Fibroblast of lung (primary cell): ENCODE measurements at regions not wholly inside any gene's neighbourhood (a gene's known extent, or its start where the extent isn't known, plus 50 kb on each side); places are given as distances from the start of the nearest gene placed in this dataset.

ENCODE experiments used
- CTCF ChIP-seq, 2 donors: IDR thresholded peaks in 1 of 2; conservative IDR thresholded peaks in 1 of 2; 1 replicate in 1 of 2; 2 replicates in 1 of 2; pipeline ENCODE4 v1.5.1; 2011 to 2012; ENCODE audit warnings: low read length in 2 of 2, control low read depth in 1 of 2, inconsistent platforms in 1 of 2, low read depth in 1 of 2, mild to moderate bottlenecking in 1 of 2
- EZH2 ChIP-seq: IDR thresholded peaks from 2 replicates; pipeline ENCODE4 v1.5.1; 2012; ENCODE audit warnings: low read length, control low read depth, mild to moderate bottlenecking; ENCODE audit errors: missing control alignments

- TF ChIP-seq CTCF (conservative IDR thresholded peaks at IDR 0.05 in 1 of 2, IDR thresholded peaks at IDR 0.05 in 1 of 2; ENCODE audit: low read depth in 1 of 2, low read length in 2 of 2) (no peak), EZH2 (no peak)
These were observed 185.3 kb upstream of the ARGLU1 start for GRCh38 chr13:106753251-106753650.
